WTC11 (cell line): ENCODE measurements at regions not wholly inside any gene's neighbourhood (a gene's known extent, or its start where the extent isn't known, plus 50 kb on each side); places are given as distances from the start of the nearest gene placed in this dataset.

Experiments
- ATAC-seq: fragments of 200-7000 bp; cut with Tn5 transposase; 2 replicates; pipeline ENCODE4 v1.10.0; 2021; ENCODE audit warnings: mild to moderate bottlenecking, moderate library complexity
- CTCF ChIA-PET: fragments of 300-600 bp; sonication (Branson Sonifier 250); formaldehyde crosslinking; loops from one replicate; lab custom pipeline; 2021; ENCODE audit warnings: antibody characterized with exemption; lab: Charles Lee
- POLR2A ChIA-PET: fragments of 350-600 bp; sonication (Branson Sonifier 250); formaldehyde crosslinking; loops from one replicate; lab custom pipeline; 2021; ENCODE audit warnings: antibody characterized with exemption; lab: Charles Lee
- DNase-seq: peaks from one replicate; pipeline ENCODE4 v3.0.0; 2021; ENCODE audit warnings: low spot score
- H3K27ac Mint-ChIP-seq: 2 replicates; pipeline ENCODE4 v1.8.0; 2021; ENCODE audit warnings: mixed read lengths
- H3K27me3 Mint-ChIP-seq: 2 replicates; pipeline ENCODE4 v1.8.0; 2021; ENCODE audit warnings: low read depth, mild to moderate bottlenecking, moderate library complexity, mixed read lengths
- H3K36me3 Mint-ChIP-seq: 2 replicates; pipeline ENCODE4 v1.8.0; 2021; ENCODE audit warnings: mixed read lengths
- H3K4me1 Mint-ChIP-seq: 2 replicates; pipeline ENCODE4 v1.8.0; 2022; ENCODE audit warnings: mixed read lengths
- H3K4me3 Mint-ChIP-seq: 2 replicates; pipeline ENCODE4 v1.8.0; 2021; ENCODE audit warnings: mild to moderate bottlenecking, moderate library complexity, mixed read lengths
- H3K9me3 Mint-ChIP-seq: 2 replicates; pipeline ENCODE4 v1.8.0; 2021; ENCODE audit warnings: mixed read lengths
- ETV6 ChIP-seq: sonication (generic); formaldehyde crosslinking; IDR thresholded peaks from 2 replicates; pipeline ENCODE4 v1.8.1; 2022; ENCODE audit warnings: mild to moderate bottlenecking, missing genetic modification reagents
- FOXK1 ChIP-seq: sonication (generic); formaldehyde crosslinking; IDR thresholded peaks from 2 replicates; pipeline ENCODE4 v1.8.0; 2022; ENCODE audit warnings: mild to moderate bottlenecking, moderate library complexity, missing genetic modification reagents
- GRHL2 ChIP-seq: fragments of 250-450 bp; sonication (Bioruptor Pico); IDR thresholded peaks from 2 replicates; pipeline ENCODE4 v1.8.0; 2022; ENCODE audit warnings: mild to moderate bottlenecking, moderate library complexity; ENCODE audit not compliant: insufficient replicate concordance, severe bottlenecking
- GTF2I ChIP-seq: fragments of 250-450 bp; sonication (Bioruptor Pico); conservative IDR thresholded peaks from 2 replicates; pipeline ENCODE4 v1.4.0; 2021; ENCODE audit warnings: mild to moderate bottlenecking
- MYBL2 ChIP-seq: sonication (generic); formaldehyde crosslinking; IDR thresholded peaks from 2 replicates; pipeline ENCODE4 v1.8.1; 2023; ENCODE audit warnings: mild to moderate bottlenecking, moderate library complexity, missing genetic modification reagents
- NR1H2 ChIP-seq: sonication (generic); formaldehyde crosslinking; IDR thresholded peaks from 2 replicates; pipeline ENCODE4 v1.9.0; 2021; ENCODE audit warnings: mild to moderate bottlenecking, moderate library complexity, missing genetic modification reagents
- RELA ChIP-seq: sonication (generic); formaldehyde crosslinking; IDR thresholded peaks from 2 replicates; pipeline ENCODE4 v1.8.1; 2022; ENCODE audit warnings: missing genetic modification reagents, mild to moderate bottlenecking, borderline replicate concordance
- SOX15 ChIP-seq: fragments of 250-450 bp; sonication (Bioruptor Pico); IDR thresholded peaks from 2 replicates; pipeline ENCODE4 v1.9.0; 2021; ENCODE audit warnings: mild to moderate bottlenecking
- TCF7 ChIP-seq: sonication (generic); formaldehyde crosslinking; IDR thresholded peaks from 2 replicates; pipeline ENCODE4 v1.8.0; 2022; ENCODE audit warnings: mild to moderate bottlenecking, low read depth, missing genetic modification reagents, moderate library complexity
- TEAD1 ChIP-seq: sonication (generic); formaldehyde crosslinking; IDR thresholded peaks from 2 replicates; pipeline ENCODE4 v1.8.0; 2022; ENCODE audit warnings: mild to moderate bottlenecking, missing genetic modification reagents
- TP53 ChIP-seq: sonication (generic); formaldehyde crosslinking; IDR thresholded peaks from 2 replicates; pipeline ENCODE4 v1.8.1; 2023; ENCODE audit warnings: mild to moderate bottlenecking, missing genetic modification reagents
- ZBTB21 ChIP-seq: sonication (generic); formaldehyde crosslinking; IDR thresholded peaks from 2 replicates; pipeline ENCODE4 v1.8.1; 2023; ENCODE audit warnings: mild to moderate bottlenecking, missing genetic modification reagents, borderline replicate concordance
- ZNF396 ChIP-seq: fragments of 250-450 bp; sonication (Bioruptor Pico); IDR thresholded peaks from 2 replicates; pipeline ENCODE4 v1.8.0; 2021; ENCODE audit warnings: mild to moderate bottlenecking, moderate library complexity, borderline replicate concordance
- TF ChIP-seq, protein P1 (sequence below): sonication (generic); formaldehyde crosslinking; IDR thresholded peaks from 2 replicates; pipeline ENCODE4 v1.8.1; 2023; ENCODE audit warnings: mild to moderate bottlenecking, missing genetic modification reagents
- TF ChIP-seq, protein P2 (sequence below): fragments of 250-450 bp; sonication (Bioruptor Pico); IDR thresholded peaks from 2 replicates; pipeline ENCODE4 v2.1.2; 2022; ENCODE audit warnings: mild to moderate bottlenecking, moderate library complexity
- TF ChIP-seq, protein P3 (sequence below): fragments of 250-450 bp; sonication (Bioruptor Pico); IDR thresholded peaks from 2 replicates; pipeline ENCODE4 v1.8.0; 2021; ENCODE audit warnings: mild to moderate bottlenecking
- TF ChIP-seq, protein P4 (sequence below): fragments of 250-450 bp; sonication (Bioruptor Pico); IDR thresholded peaks from 2 replicates; pipeline ENCODE4 v1.9.0; 2021; ENCODE audit warnings: mild to moderate bottlenecking, borderline replicate concordance
- TF ChIP-seq, protein P5 (sequence below): sonication (generic); formaldehyde crosslinking; IDR thresholded peaks from 2 replicates; pipeline ENCODE4 v1.8.1; 2023; ENCODE audit warnings: mild to moderate bottlenecking, missing genetic modification reagents
- TF ChIP-seq, protein P6 (sequence below): sonication (generic); formaldehyde crosslinking; IDR thresholded peaks from 2 replicates; pipeline ENCODE4 v1.8.1; 2023; ENCODE audit warnings: mild to moderate bottlenecking, missing genetic modification reagents, borderline replicate concordance
- TF ChIP-seq, protein P7 (sequence below): fragments of 200-600 bp; IDR thresholded peaks from 2 replicates; pipeline ENCODE4 v1.8.0; 2022; ENCODE audit warnings: antibody characterized with exemption

DNA sequence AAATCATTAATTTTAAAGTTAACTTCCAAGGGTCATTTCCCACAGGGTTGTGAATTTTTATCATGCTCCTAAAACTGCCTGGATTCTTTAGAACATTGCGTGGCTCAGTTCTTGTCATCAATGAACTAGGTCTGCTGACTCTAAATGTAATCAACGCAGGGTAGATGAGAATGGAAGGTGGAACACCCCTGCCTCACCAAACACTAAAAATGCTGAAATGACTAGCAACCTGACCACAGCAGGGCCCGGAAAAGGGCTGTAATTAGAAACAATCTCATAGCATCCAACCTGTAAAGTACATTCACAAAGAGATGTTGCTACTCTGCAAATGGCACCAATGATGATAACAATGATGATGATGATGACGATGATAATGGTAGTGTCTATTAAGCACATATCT is 356.9 kb downstream of the DEPDC1B start:
- POLR2A ChIA-PET = no interaction called here
- CTCF ChIA-PET = no interaction called here

More for the DNA sequence above, 356.9 kb downstream of the DEPDC1B start:
- no peaks in the 10 kb centered on the region for H3K4me1 Mint-ChIP-seq
- H3K36me3 Mint-ChIP-seq = no peaks in the 10 kb centered on the region
- ATAC-seq (no peak), DNase-seq (no peak)
- no peak overlapping the region for H3K27ac Mint-ChIP-seq
- no peaks in the 10 kb centered on the region for H3K27me3 Mint-ChIP-seq
- H3K9me3 Mint-ChIP-seq = no peaks in the 10 kb centered on the region
- no peak for TF ChIP-seq TCF7 (CRISPR knock-in tag)
- TF ChIP-seq, protein P1, sequence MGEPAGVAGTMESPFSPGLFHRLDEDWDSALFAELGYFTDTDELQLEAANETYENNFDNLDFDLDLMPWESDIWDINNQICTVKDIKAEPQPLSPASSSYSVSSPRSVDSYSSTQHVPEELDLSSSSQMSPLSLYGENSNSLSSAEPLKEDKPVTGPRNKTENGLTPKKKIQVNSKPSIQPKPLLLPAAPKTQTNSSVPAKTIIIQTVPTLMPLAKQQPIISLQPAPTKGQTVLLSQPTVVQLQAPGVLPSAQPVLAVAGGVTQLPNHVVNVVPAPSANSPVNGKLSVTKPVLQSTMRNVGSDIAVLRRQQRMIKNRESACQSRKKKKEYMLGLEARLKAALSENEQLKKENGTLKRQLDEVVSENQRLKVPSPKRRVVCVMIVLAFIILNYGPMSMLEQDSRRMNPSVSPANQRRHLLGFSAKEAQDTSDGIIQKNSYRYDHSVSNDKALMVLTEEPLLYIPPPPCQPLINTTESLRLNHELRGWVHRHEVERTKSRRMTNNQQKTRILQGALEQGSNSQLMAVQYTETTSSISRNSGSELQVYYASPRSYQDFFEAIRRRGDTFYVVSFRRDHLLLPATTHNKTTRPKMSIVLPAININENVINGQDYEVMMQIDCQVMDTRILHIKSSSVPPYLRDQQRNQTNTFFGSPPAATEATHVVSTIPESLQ (CRISPR knock-in tag) = no peak
- TF ChIP-seq SOX15 (CRISPR knock-in tag) = no peak
- TF ChIP-seq GRHL2 (CRISPR knock-in tag) = no peak
- TF ChIP-seq, protein P2, sequence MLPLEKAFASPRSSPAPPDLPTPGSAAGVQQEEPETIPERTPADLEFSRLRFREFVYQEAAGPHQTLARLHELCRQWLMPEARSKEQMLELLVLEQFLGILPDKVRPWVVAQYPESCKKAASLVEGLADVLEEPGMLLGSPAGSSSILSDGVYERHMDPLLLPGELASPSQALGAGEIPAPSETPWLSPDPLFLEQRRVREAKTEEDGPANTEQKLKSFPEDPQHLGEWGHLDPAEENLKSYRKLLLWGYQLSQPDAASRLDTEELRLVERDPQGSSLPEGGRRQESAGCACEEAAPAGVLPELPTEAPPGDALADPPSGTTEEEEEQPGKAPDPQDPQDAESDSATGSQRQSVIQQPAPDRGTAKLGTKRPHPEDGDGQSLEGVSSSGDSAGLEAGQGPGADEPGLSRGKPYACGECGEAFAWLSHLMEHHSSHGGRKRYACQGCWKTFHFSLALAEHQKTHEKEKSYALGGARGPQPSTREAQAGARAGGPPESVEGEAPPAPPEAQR = no peak
- no peak for TF ChIP-seq GTF2I
- TF ChIP-seq, protein P3, sequence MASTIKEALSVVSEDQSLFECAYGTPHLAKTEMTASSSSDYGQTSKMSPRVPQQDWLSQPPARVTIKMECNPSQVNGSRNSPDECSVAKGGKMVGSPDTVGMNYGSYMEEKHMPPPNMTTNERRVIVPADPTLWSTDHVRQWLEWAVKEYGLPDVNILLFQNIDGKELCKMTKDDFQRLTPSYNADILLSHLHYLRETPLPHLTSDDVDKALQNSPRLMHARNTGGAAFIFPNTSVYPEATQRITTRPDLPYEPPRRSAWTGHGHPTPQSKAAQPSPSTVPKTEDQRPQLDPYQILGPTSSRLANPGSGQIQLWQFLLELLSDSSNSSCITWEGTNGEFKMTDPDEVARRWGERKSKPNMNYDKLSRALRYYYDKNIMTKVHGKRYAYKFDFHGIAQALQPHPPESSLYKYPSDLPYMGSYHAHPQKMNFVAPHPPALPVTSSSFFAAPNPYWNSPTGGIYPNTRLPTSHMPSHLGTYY (CRISPR knock-in tag) = no peak
- TF ChIP-seq RELA = no peak
- no peak for TF ChIP-seq ZBTB21 (CRISPR knock-in tag)
- TF ChIP-seq ETV6 (CRISPR knock-in tag) = no peak
- TF ChIP-seq, protein P4, sequence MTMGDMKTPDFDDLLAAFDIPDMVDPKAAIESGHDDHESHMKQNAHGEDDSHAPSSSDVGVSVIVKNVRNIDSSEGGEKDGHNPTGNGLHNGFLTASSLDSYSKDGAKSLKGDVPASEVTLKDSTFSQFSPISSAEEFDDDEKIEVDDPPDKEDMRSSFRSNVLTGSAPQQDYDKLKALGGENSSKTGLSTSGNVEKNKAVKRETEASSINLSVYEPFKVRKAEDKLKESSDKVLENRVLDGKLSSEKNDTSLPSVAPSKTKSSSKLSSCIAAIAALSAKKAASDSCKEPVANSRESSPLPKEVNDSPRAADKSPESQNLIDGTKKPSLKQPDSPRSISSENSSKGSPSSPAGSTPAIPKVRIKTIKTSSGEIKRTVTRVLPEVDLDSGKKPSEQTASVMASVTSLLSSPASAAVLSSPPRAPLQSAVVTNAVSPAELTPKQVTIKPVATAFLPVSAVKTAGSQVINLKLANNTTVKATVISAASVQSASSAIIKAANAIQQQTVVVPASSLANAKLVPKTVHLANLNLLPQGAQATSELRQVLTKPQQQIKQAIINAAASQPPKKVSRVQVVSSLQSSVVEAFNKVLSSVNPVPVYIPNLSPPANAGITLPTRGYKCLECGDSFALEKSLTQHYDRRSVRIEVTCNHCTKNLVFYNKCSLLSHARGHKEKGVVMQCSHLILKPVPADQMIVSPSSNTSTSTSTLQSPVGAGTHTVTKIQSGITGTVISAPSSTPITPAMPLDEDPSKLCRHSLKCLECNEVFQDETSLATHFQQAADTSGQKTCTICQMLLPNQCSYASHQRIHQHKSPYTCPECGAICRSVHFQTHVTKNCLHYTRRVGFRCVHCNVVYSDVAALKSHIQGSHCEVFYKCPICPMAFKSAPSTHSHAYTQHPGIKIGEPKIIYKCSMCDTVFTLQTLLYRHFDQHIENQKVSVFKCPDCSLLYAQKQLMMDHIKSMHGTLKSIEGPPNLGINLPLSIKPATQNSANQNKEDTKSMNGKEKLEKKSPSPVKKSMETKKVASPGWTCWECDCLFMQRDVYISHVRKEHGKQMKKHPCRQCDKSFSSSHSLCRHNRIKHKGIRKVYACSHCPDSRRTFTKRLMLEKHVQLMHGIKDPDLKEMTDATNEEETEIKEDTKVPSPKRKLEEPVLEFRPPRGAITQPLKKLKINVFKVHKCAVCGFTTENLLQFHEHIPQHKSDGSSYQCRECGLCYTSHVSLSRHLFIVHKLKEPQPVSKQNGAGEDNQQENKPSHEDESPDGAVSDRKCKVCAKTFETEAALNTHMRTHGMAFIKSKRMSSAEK (CRISPR knock-in tag) = no peak
- TF ChIP-seq TEAD1 (CRISPR knock-in tag) = no peak
- TF ChIP-seq ZNF396 = no peak
- TF ChIP-seq, protein P5, sequence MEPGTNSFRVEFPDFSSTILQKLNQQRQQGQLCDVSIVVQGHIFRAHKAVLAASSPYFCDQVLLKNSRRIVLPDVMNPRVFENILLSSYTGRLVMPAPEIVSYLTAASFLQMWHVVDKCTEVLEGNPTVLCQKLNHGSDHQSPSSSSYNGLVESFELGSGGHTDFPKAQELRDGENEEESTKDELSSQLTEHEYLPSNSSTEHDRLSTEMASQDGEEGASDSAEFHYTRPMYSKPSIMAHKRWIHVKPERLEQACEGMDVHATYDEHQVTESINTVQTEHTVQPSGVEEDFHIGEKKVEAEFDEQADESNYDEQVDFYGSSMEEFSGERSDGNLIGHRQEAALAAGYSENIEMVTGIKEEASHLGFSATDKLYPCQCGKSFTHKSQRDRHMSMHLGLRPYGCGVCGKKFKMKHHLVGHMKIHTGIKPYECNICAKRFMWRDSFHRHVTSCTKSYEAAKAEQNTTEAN (CRISPR knock-in tag) = no peak
- TF ChIP-seq NR1H2 (CRISPR knock-in tag) = no peak
- no peak for TF ChIP-seq TP53
- no peak for TF ChIP-seq MYBL2 (CRISPR knock-in tag)
- TF ChIP-seq, protein P6, sequence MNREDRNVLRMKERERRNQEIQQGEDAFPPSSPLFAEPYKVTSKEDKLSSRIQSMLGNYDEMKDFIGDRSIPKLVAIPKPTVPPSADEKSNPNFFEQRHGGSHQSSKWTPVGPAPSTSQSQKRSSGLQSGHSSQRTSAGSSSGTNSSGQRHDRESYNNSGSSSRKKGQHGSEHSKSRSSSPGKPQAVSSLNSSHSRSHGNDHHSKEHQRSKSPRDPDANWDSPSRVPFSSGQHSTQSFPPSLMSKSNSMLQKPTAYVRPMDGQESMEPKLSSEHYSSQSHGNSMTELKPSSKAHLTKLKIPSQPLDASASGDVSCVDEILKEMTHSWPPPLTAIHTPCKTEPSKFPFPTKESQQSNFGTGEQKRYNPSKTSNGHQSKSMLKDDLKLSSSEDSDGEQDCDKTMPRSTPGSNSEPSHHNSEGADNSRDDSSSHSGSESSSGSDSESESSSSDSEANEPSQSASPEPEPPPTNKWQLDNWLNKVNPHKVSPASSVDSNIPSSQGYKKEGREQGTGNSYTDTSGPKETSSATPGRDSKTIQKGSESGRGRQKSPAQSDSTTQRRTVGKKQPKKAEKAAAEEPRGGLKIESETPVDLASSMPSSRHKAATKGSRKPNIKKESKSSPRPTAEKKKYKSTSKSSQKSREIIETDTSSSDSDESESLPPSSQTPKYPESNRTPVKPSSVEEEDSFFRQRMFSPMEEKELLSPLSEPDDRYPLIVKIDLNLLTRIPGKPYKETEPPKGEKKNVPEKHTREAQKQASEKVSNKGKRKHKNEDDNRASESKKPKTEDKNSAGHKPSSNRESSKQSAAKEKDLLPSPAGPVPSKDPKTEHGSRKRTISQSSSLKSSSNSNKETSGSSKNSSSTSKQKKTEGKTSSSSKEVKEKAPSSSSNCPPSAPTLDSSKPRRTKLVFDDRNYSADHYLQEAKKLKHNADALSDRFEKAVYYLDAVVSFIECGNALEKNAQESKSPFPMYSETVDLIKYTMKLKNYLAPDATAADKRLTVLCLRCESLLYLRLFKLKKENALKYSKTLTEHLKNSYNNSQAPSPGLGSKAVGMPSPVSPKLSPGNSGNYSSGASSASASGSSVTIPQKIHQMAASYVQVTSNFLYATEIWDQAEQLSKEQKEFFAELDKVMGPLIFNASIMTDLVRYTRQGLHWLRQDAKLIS = no peak
- TF ChIP-seq, protein P7, sequence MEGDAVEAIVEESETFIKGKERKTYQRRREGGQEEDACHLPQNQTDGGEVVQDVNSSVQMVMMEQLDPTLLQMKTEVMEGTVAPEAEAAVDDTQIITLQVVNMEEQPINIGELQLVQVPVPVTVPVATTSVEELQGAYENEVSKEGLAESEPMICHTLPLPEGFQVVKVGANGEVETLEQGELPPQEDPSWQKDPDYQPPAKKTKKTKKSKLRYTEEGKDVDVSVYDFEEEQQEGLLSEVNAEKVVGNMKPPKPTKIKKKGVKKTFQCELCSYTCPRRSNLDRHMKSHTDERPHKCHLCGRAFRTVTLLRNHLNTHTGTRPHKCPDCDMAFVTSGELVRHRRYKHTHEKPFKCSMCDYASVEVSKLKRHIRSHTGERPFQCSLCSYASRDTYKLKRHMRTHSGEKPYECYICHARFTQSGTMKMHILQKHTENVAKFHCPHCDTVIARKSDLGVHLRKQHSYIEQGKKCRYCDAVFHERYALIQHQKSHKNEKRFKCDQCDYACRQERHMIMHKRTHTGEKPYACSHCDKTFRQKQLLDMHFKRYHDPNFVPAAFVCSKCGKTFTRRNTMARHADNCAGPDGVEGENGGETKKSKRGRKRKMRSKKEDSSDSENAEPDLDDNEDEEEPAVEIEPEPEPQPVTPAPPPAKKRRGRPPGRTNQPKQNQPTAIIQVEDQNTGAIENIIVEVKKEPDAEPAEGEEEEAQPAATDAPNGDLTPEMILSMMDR = no peak
- no peak for TF ChIP-seq FOXK1 (CRISPR knock-in tag)
- no peak overlapping the region for H3K4me3 Mint-ChIP-seq
